ENCODE measurements at regions not wholly inside any gene's neighbourhood (a gene's known extent, or its start where the extent isn't known, plus 50 kb on each side); places are given as distances from the start of the nearest gene placed in this dataset.

DNA sequence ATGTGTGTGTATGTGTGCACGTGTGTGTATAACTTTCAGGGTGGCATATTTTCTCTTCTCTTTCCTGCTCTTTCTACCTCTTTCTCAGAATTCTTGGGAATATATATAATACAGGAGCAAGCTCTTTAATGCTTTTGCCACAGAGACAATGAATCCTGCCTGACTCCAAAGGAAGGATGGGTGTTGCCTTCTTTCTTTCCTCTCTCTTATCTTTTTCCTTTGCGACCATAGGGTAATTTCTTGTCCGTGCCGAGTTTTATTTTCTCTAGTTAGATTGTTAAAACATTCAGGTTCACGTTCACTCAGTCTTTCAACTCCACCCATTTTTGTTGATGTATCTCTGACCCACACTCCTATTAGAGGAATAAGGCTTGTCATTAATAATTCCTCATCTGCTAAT is 129.0 kb upstream of the C1orf21 start:
- H3K27me3 Mint-ChIP-seq = peaks cover 9% of the 10 kb centered on the region
- no peaks in the 10 kb centered on the region for H3K36me3 Mint-ChIP-seq
- DNase-seq (ENCODE audit: extremely low spot score, unreplicated experiment) = no peak
- H3K4me3 Mint-ChIP-seq = no peak overlapping the region
- no peak for TF ChIP-seq CTCF (conservative IDR thresholded peaks at IDR 0.05)
- no peaks in the 10 kb centered on the region for H3K4me1 Mint-ChIP-seq (ENCODE audit: unreplicated experiment)
- H3K27ac Mint-ChIP-seq = no peak overlapping the region
- H3K9me3 Mint-ChIP-seq = peaks cover 11% of the 10 kb centered on the region

GRCh38 chr1:184258525-184258924 is 128.3 kb upstream of the C1orf21 start:
- no peaks in the 10 kb centered on the region for H3K4me1 Mint-ChIP-seq (ENCODE audit: unreplicated experiment)
- peaks cover 11% of the 10 kb centered on the region for H3K9me3 Mint-ChIP-seq
- no peak overlapping the region for H3K4me3 Mint-ChIP-seq
- TF ChIP-seq CTCF (conservative IDR thresholded peaks at IDR 0.05) = no peak
- peaks cover 9% of the 10 kb centered on the region for H3K27me3 Mint-ChIP-seq
- H3K27ac Mint-ChIP-seq = no peak overlapping the region
- DNase-seq (ENCODE audit: extremely low spot score, unreplicated experiment) = no peak
- H3K36me3 Mint-ChIP-seq = no peaks in the 10 kb centered on the region

DNA sequence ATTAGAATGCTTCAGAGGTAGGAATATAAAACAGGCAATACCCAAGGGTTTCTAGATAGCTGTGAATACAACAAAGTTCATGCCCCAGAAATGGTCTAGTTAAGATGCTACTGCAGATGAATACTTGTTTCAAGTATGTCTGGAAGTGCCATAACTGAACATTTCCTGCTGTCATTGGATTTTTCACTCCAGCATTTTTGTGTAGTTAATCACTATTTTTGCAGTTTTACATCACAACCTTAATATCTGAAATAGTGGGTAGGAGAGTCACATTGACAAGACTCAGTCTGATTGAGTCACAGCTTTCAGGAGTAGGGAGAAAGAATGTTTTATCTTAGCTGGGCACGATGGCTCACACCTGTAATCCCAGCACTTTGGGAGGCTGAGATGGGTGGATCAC is 126.4 kb upstream of the C1orf21 start:
- TF ChIP-seq CTCF (conservative IDR thresholded peaks at IDR 0.05) = no peak
- Mint-ChIP-seq H3K27ac (no peak overlapping the region), H3K36me3 (no peaks in the 10 kb centered on the region)

DNA sequence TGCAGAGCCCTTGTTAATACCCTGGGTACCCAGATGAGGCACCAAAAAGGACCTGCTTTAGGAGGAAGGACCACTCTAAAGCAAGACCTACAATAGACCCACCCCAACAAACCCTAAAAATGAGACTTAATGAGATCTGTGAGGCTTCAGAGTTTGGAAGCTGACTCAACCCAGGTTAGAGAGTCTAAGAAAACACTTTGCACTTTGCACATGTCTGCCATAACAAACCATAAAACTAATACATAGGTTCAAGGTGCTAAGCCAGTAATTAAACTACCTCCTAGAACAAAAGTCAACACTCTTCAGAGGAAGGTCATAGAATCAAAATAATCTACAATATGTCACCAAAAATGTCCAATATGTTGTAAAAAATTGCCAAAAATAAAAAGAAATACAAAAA is 124.7 kb upstream of the C1orf21 start:
- no peak for TF ChIP-seq CTCF (conservative IDR thresholded peaks at IDR 0.05)
- peaks cover 3% of the 10 kb centered on the region for H3K27me3 Mint-ChIP-seq
- no peaks in the 10 kb centered on the region for H3K9me3 Mint-ChIP-seq
- no peak overlapping the region for H3K27ac Mint-ChIP-seq
- H3K4me3 Mint-ChIP-seq = no peak overlapping the region
- no peaks in the 10 kb centered on the region for H3K4me1 Mint-ChIP-seq (ENCODE audit: unreplicated experiment)
- no peaks in the 10 kb centered on the region for H3K36me3 Mint-ChIP-seq
- no peak for DNase-seq (ENCODE audit: extremely low spot score, unreplicated experiment)

More for the DNA sequence above, 126.4 kb upstream of the C1orf21 start:
- H3K27me3 Mint-ChIP-seq = peaks cover 9% of the 10 kb centered on the region
- H3K9me3 Mint-ChIP-seq = peaks cover 8% of the 10 kb centered on the region
- no peak overlapping the region for H3K4me3 Mint-ChIP-seq
- DNase-seq (ENCODE audit: extremely low spot score, unreplicated experiment) = no peak
- no peaks in the 10 kb centered on the region for H3K4me1 Mint-ChIP-seq (ENCODE audit: unreplicated experiment)

- Mint-ChIP-seq H3K4me3 (no peak overlapping the region), H3K9me3 (no peaks in the 10 kb centered on the region), H3K27me3 (no peaks in the 10 kb centered on the region), H3K27ac (no peak overlapping the region), H3K36me3 (no peaks in the 10 kb centered on the region), H3K4me1 (ENCODE audit: unreplicated experiment) (peaks cover 13% of the 10 kb centered on the region)
- DNase-seq (ENCODE audit: extremely low spot score, unreplicated experiment) = no peak
- no peak for TF ChIP-seq CTCF (conservative IDR thresholded peaks at IDR 0.05)
Observed at GRCh38 chr1:184267747-184268146, 119.1 kb upstream of the C1orf21 start.

DNA sequence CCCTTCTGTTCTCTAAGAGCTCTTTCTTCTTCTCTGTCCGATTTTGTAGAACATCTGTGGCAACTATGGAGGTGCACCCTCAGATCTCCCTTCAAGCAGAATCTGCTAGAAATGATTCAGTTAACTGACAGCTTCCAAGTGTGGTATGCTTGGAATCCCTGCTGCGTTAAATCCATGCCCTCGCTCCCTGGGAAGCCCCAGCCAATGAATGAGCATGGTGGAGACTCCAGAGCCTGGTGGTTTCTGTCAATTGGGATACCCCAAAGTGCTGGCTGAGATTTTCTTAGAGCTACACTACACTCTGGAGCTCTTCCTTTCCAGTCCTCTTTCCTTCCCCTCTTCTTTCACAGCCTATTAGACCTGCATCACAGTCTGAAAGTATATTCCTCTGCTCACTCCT is 116.3 kb upstream of the C1orf21 start:
- Mint-ChIP-seq H3K4me1 (ENCODE audit: unreplicated experiment) (peaks cover 15% of the 10 kb centered on the region), H3K27ac (no peak overlapping the region), H3K4me3 (no peak overlapping the region), H3K27me3 (no peaks in the 10 kb centered on the region), H3K9me3 (no peaks in the 10 kb centered on the region), H3K36me3 (no peaks in the 10 kb centered on the region)
- TF ChIP-seq CTCF (conservative IDR thresholded peaks at IDR 0.05) = no peak
- no peak for DNase-seq (ENCODE audit: extremely low spot score, unreplicated experiment)
